ENCODE measurements at regions not wholly inside any gene's neighbourhood (a gene's known extent, or its start where the extent isn't known, plus 50 kb on each side); places are given as distances from the start of the nearest gene placed in this dataset.

- TF ChIP-seq CTCF (conservative IDR thresholded peaks at IDR 0.05; ENCODE audit: low read depth in 2 of 2) = no peak
- no peak for TF ChIP-seq EZH2phosphoT487 (IDR thresholded peaks at IDR 0.05; ENCODE audit: unreplicated experiment)
- TF ChIP-seq JUNB (IDR thresholded peaks at IDR 0.05; ENCODE audit: unreplicated experiment) = no peak
- TF ChIP-seq POLR2AphosphoS5 (IDR thresholded peaks at IDR 0.05; ENCODE audit: low read depth) = no peak
- no peak for TF ChIP-seq EZH2 (IDR thresholded peaks at IDR 0.05; ENCODE audit: low read depth, unreplicated experiment)
- TF ChIP-seq CREB1 (CRISPR knock-in tag; IDR thresholded peaks at IDR 0.05; ENCODE audit: low read depth) = no peak
- TF ChIP-seq REST (IDR thresholded peaks at IDR 0.05; ENCODE audit: unreplicated experiment) = no peak
- no peak for TF ChIP-seq ETS1 (IDR thresholded peaks at IDR 0.05)
- no peak for TF ChIP-seq ZNF114 (CRISPR knock-in tag; IDR thresholded peaks at IDR 0.05)
- no peak for TF ChIP-seq STAT1 (IDR thresholded peaks at IDR 0.05; ENCODE audit: unreplicated experiment)
- TF ChIP-seq ZNF331 (CRISPR knock-in tag; IDR thresholded peaks at IDR 0.05; ENCODE audit: low read depth) = no peak
- no peak for TF ChIP-seq NANOG (IDR thresholded peaks at IDR 0.05; ENCODE audit: borderline replicate concordance)
Measured at GRCh38 chr13:42466609-42467008, 107.3 kb upstream of the TNFSF11 start.
